H9 (cell line): ENCODE measurements at regions not wholly inside any gene's neighbourhood (a gene's known extent, or its start where the extent isn't known, plus 50 kb on each side); places are given as distances from the start of the nearest gene placed in this dataset.

Source experiments
- DNase-seq: peaks from one replicate; pipeline ENCODE4 v3.0.0-alpha.2; 2017
- H2AFZ ChIP-seq: one replicate; pipeline ENCODE4 v1.6.1; 2013; ENCODE audit warnings: mild to moderate bottlenecking, low read length, control low read depth, moderate library complexity
- H2AK5ac ChIP-seq: 2 replicates; pipeline ENCODE4 v1.6.1; 2013; ENCODE audit warnings: low read length, control low read depth, mixed read lengths; ENCODE audit not compliant: insufficient read length
- H2BK120ac ChIP-seq: one replicate; pipeline ENCODE4 v1.6.1; 2013; ENCODE audit warnings: low read depth, mild to moderate bottlenecking, low read length, control low read depth, inconsistent platforms; ENCODE audit not compliant: poor library complexity, severe bottlenecking
- H2BK12ac ChIP-seq: 2 replicates; pipeline ENCODE4 v1.6.1; 2013; ENCODE audit warnings: low read length, control low read depth, mixed read lengths, low read depth; ENCODE audit not compliant: insufficient read length
- H2BK15ac ChIP-seq: 2 replicates; pipeline ENCODE4 v1.6.1; 2013; ENCODE audit warnings: low read depth, low read length, control low read depth
- H2BK20ac ChIP-seq: one replicate; pipeline ENCODE4 v1.6.1; 2013; ENCODE audit warnings: low read depth, mild to moderate bottlenecking, low read length, control low read depth, inconsistent platforms; ENCODE audit not compliant: poor library complexity, severe bottlenecking
- H2BK5ac ChIP-seq: 2 replicates; pipeline ENCODE4 v1.6.1; 2013; ENCODE audit warnings: low read length, control low read depth, mixed read lengths; ENCODE audit not compliant: insufficient read length
- H3K14ac ChIP-seq: 2 replicates; pipeline ENCODE4 v1.6.1; 2013; ENCODE audit warnings: low read length, control low read depth; ENCODE audit not compliant: insufficient read depth
- H3K18ac ChIP-seq: 2 replicates; pipeline ENCODE4 v1.6.1; 2013; ENCODE audit warnings: low read depth, mild to moderate bottlenecking, mixed read lengths, low read length, control low read depth; ENCODE audit not compliant: insufficient read length
- H3K23ac ChIP-seq: 2 replicates; pipeline ENCODE4 v1.6.1; 2013; ENCODE audit warnings: low read length, control low read depth, mixed read lengths, low read depth; ENCODE audit not compliant: insufficient read length
- H3K23me2 ChIP-seq: 2 replicates; pipeline ENCODE4 v1.6.1; 2013; ENCODE audit warnings: low read depth, mild to moderate bottlenecking, mixed read lengths, low read length, control low read depth; ENCODE audit not compliant: insufficient read length, poor library complexity, severe bottlenecking
- H3K27ac ChIP-seq: 2 replicates; pipeline ENCODE4 v1.5.1; 2013; ENCODE audit warnings: low read length, control low read depth, mixed read lengths, low read depth; ENCODE audit not compliant: insufficient read length
- H3K27me3 ChIP-seq: 2 replicates; pipeline ENCODE4 v1.6.1; 2013; ENCODE audit warnings: low read length, control low read depth, inconsistent platforms; ENCODE audit not compliant: insufficient read depth
- H3K4ac ChIP-seq: 2 replicates; pipeline ENCODE4 v1.6.1; 2013; ENCODE audit warnings: low read depth, mild to moderate bottlenecking, control low read depth, inconsistent platforms, low read length, moderate library complexity
- H3K4me1 ChIP-seq: 2 replicates; pipeline ENCODE4 v1.6.1; 2013; ENCODE audit warnings: low read length, control low read depth, inconsistent platforms; ENCODE audit not compliant: insufficient read depth
- H3K4me2 ChIP-seq: 2 replicates; pipeline ENCODE4 v1.6.1; 2013; ENCODE audit warnings: low read length, control low read depth, mixed read lengths; ENCODE audit not compliant: insufficient read length, insufficient read depth
- H3K56ac ChIP-seq: 2 replicates; pipeline ENCODE4 v1.6.1; 2013; ENCODE audit warnings: low read depth, mild to moderate bottlenecking, mixed read lengths, low read length, control low read depth; ENCODE audit not compliant: insufficient read length
- H3K79me1 ChIP-seq: 2 replicates; pipeline ENCODE4 v1.6.1; 2013; ENCODE audit warnings: low read depth, mild to moderate bottlenecking, moderate library complexity, low read length, control low read depth, inconsistent platforms; ENCODE audit not compliant: insufficient read depth, poor library complexity, severe bottlenecking
- H3K79me2 ChIP-seq: 2 replicates; pipeline ENCODE4 v1.6.1; 2013; ENCODE audit warnings: low read length, control low read depth, inconsistent platforms; ENCODE audit not compliant: insufficient read depth
- H3K9ac ChIP-seq: 2 replicates; pipeline ENCODE4 v1.6.1; 2013; ENCODE audit warnings: low read length, control low read depth, mixed read lengths; ENCODE audit not compliant: insufficient read length; ENCODE audit errors: extremely low read depth
- H3K9me3 ChIP-seq: one replicate; pipeline ENCODE4 v1.6.1; 2013; ENCODE audit warnings: low read depth, low read length, inconsistent platforms; ENCODE audit not compliant: control insufficient read depth
- H3T11ph ChIP-seq: one replicate; pipeline ENCODE4 v1.6.1; 2013; ENCODE audit warnings: mild to moderate bottlenecking, low read length, control low read depth, inconsistent platforms
- H4K20me1 ChIP-seq: one replicate; pipeline ENCODE4 v1.6.1; 2013; ENCODE audit not compliant: control insufficient read depth, insufficient read length, insufficient read depth
- H4K5ac ChIP-seq: 2 replicates; pipeline ENCODE4 v1.6.1; 2013; ENCODE audit warnings: low read depth, mild to moderate bottlenecking, mixed read lengths, low read length, control low read depth; ENCODE audit not compliant: insufficient read length
- H4K8ac ChIP-seq: replicated peaks from 2 replicates; pipeline ENCODE4 v1.6.1; 2013; ENCODE audit warnings: low read length, control low read depth, mixed read lengths, low read depth; ENCODE audit not compliant: insufficient read length
- H4K91ac ChIP-seq: 2 replicates; pipeline ENCODE4 v1.6.1; 2013; ENCODE audit warnings: low read depth, mild to moderate bottlenecking, moderate library complexity, mixed read lengths, low read length, control low read depth; ENCODE audit not compliant: insufficient read length
- H3K27ac Mint-ChIP-seq, 3 experiments: 2 replicates in 2 of 3; 3 replicates in 1 of 3; pipeline ENCODE4 v1.8.0; 2020 to 2021; ENCODE audit warnings: mixed read lengths in 3 of 3, mild to moderate bottlenecking in 1 of 3, moderate library complexity in 1 of 3
- H3K27me3 Mint-ChIP-seq: 2 replicates; pipeline ENCODE4 v1.8.0; 2021; ENCODE audit warnings: low read depth, mild to moderate bottlenecking, moderate library complexity, mixed read lengths
- H3K36me3 Mint-ChIP-seq, 3 experiments: 2 replicates in 2 of 3; 3 replicates in 1 of 3; pipeline ENCODE4 v1.8.0; 2020 to 2021; ENCODE audit warnings: low read depth in 3 of 3, mixed read lengths in 3 of 3; ENCODE audit not compliant: insufficient read depth in 1 of 3
- H3K4me1 Mint-ChIP-seq, 2 experiments: 2 replicates each; pipeline ENCODE4 v1.8.0; 2020; ENCODE audit warnings: mixed read lengths in 2 of 2
- H3K4me3 Mint-ChIP-seq, 2 experiments: 2 replicates in 1 of 2; 3 replicates in 1 of 2; pipeline ENCODE4 v1.8.0; 2020 to 2021; ENCODE audit warnings: mild to moderate bottlenecking in 2 of 2, mixed read lengths in 2 of 2, moderate library complexity in 1 of 2
- H3K9me3 Mint-ChIP-seq, 2 experiments: 2 replicates in 1 of 2; 3 replicates in 1 of 2; pipeline ENCODE4 v1.8.0; 2020; ENCODE audit warnings: mild to moderate bottlenecking in 2 of 2, mixed read lengths in 2 of 2, moderate library complexity in 1 of 2
- CTCF ChIP-seq: fragments of 200-600 bp; sonication (generic); conservative IDR thresholded peaks from 3 replicates; pipeline ENCODE4 v1.8.0; 2021; ENCODE audit warnings: antibody characterized with exemption, mild to moderate bottlenecking
- WGBS: extraction: QIAGEN DNeasy Blood & Tissue Kit; methylation state at CpG from one replicate; pipeline ENCODE4 v1.1.7; 2013; ENCODE audit warnings: missing lambda C conversion rate, low lambda C conversion rate, mixed read lengths; ENCODE audit not compliant: insufficient read length; ENCODE audit errors: extremely low coverage; 5-methylcytosine and 5-hydroxymethylcytosine counted together

- H3T11ph ChIP-seq = no peak overlapping the region
- H3K4ac ChIP-seq = no peak overlapping the region
- H4K8ac ChIP-seq = no peak overlapping the region
- no CpG with 5 or more reads among the region's 1 CpG for WGBS
- no peaks in the 10 kb centered on the region; the same call in 1 of the 2 replicates for H3K27me3 ChIP-seq
- H3K4me2 ChIP-seq = no peak overlapping the region
- H3K9ac ChIP-seq = no peak overlapping the region
- H2BK5ac ChIP-seq = no peak overlapping the region
- no peak overlapping the region for H3K14ac ChIP-seq
- no peak for DNase-seq
- no peak overlapping the region for H2BK20ac ChIP-seq
- H3K27ac ChIP-seq = no peak overlapping the region
- H3K4me1 ChIP-seq = no peaks in the 10 kb centered on the region; the same call in 1 of the 2 replicates
- H3K9me3 Mint-ChIP-seq = peaks cover 14 to 18% of the 10 kb centered on the region in 2 experiments; a peak in 4 of 5 replicates
- no peak overlapping the region for H4K91ac ChIP-seq
- H3K27me3 Mint-ChIP-seq = no peaks in the 10 kb centered on the region
- no peak for TF ChIP-seq CTCF
- H3K36me3 Mint-ChIP-seq = peaks cover 11 to 27% (median 25%) of the 10 kb centered on the region in 3 experiments; a peak in 6 of 7 replicates
- H3K23ac ChIP-seq = no peak overlapping the region
- H2BK120ac ChIP-seq = no peak overlapping the region
- no peak overlapping the region for H2BK12ac ChIP-seq
- no peaks in the 10 kb centered on the region for H3K4me1 Mint-ChIP-seq
- H2AK5ac ChIP-seq = no peak overlapping the region
- H3K9me3 ChIP-seq = no peaks in the 10 kb centered on the region
- 0 out of 7 replicates have a peak overlapping the region, but pooled peaks of 1 of the 3 experiments have one; percentile 36 for H3K27ac Mint-ChIP-seq
- no peaks in the 10 kb centered on the region for H3K79me1 ChIP-seq
- H4K5ac ChIP-seq = no peak overlapping the region
- no peak overlapping the region for H2BK15ac ChIP-seq
- no peak overlapping the region for H3K4me3 Mint-ChIP-seq
- H3K79me2 ChIP-seq = no peaks in the 10 kb centered on the region
- H3K56ac ChIP-seq = no peak overlapping the region
- no peaks in the 10 kb centered on the region for H3K23me2 ChIP-seq
- no peak overlapping the region for H2AFZ ChIP-seq
- H3K18ac ChIP-seq = no peak overlapping the region
- no peaks in the 10 kb centered on the region for H4K20me1 ChIP-seq
Observed at GRCh38 chrX:6891404-6891803, 256.1 kb upstream of the STS start.
